ENCODE measurements at regions not wholly inside any gene's neighbourhood (a gene's known extent, or its start where the extent isn't known, plus 50 kb on each side); places are given as distances from the start of the nearest gene placed in this dataset.

DNA sequence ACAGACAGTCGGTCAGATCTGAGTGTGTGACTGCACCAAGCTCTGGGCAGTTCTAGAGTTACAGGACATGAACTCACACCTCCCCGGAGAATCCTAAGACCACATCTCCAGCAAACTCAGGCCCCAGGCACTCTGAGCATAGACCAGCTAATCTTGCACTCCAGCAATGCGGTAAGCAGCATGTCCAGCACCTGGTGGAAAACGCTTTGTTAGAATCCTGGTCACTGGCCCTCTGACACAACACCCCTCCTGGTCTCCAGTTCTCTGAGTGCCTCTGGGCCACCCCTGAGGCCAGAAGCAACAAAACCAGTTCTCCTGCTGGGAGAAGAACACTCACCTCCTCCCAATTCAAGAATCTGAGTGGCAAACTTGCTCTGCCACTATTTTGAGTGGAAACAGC lies 82.7 kb upstream of the TMEM45B start:
- TF ChIP-seq, protein P1, sequence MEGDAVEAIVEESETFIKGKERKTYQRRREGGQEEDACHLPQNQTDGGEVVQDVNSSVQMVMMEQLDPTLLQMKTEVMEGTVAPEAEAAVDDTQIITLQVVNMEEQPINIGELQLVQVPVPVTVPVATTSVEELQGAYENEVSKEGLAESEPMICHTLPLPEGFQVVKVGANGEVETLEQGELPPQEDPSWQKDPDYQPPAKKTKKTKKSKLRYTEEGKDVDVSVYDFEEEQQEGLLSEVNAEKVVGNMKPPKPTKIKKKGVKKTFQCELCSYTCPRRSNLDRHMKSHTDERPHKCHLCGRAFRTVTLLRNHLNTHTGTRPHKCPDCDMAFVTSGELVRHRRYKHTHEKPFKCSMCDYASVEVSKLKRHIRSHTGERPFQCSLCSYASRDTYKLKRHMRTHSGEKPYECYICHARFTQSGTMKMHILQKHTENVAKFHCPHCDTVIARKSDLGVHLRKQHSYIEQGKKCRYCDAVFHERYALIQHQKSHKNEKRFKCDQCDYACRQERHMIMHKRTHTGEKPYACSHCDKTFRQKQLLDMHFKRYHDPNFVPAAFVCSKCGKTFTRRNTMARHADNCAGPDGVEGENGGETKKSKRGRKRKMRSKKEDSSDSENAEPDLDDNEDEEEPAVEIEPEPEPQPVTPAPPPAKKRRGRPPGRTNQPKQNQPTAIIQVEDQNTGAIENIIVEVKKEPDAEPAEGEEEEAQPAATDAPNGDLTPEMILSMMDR (IDR thresholded peaks at IDR 0.05 in 8 of 11, conservative IDR thresholded peaks at IDR 0.05 in 3 of 11), result no peak
- TF ChIP-seq POLR2AphosphoS5 (IDR thresholded peaks at IDR 0.05), result no peak

All from spleen (tissue), 7 donors.